ENCODE measurements at regions not wholly inside any gene's neighbourhood (a gene's known extent, or its start where the extent isn't known, plus 50 kb on each side); places are given as distances from the start of the nearest gene placed in this dataset.

DNA sequence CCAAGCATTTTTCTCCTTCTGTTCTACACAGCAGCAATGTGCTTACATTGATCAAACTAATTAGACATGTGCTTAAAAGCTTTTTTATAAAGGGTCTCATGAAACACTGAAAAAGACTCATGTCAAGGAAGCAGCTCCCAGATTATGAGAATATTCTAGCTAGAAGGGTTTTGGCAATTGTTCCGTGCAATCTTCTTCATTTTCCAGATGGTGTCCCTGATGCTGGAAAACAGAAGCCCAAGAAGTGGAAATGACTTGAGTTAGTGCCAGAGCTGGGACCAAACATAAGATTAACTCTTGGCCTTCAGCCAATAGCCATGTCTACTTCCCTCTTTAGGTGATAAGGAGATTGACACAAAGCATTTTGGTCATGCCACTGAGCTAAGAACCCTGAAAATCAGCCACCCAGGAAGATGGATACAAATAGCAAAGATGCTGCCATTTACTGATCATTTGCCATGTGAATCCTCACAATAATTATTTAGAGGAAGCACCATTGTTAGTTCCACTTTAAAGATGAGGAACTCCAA lies 110.8 kb downstream of the MATN1 start:
- no peak overlapping the region for H3K4me2 ChIP-seq (ENCODE audit: low read length)
- H3K79me2 ChIP-seq (replicated peaks; ENCODE audit: insufficient read depth, low read length) = no peaks in the 10 kb centered on the region
- no peaks in the 10 kb centered on the region for H4K20me1 ChIP-seq (ENCODE audit: insufficient read depth)
- no peaks in the 10 kb centered on the region for H3K36me3 ChIP-seq (ENCODE audit: insufficient read depth, low read length)
- no peaks in the 10 kb centered on the region for H3K9me3 ChIP-seq (ENCODE audit: low read length)
- TF ChIP-seq SMC3 (conservative IDR thresholded peaks at IDR 0.05; ENCODE audit: poor library complexity) (no peak), EZH2 (IDR thresholded peaks at IDR 0.05; ENCODE audit: borderline replicate concordance, insufficient read depth, low read length, poor library complexity, severe bottlenecking) (no peak), MXI1 (conservative IDR thresholded peaks at IDR 0.05; ENCODE audit: poor library complexity, severe bottlenecking) (no peak), CTCF (IDR thresholded peaks at IDR 0.05; ENCODE audit: poor library complexity, severe bottlenecking) (no peak), RAD21 (conservative IDR thresholded peaks at IDR 0.05) (no peak), POLR2AphosphoS5 (IDR thresholded peaks at IDR 0.05) (no peak), EP300 (conservative IDR thresholded peaks at IDR 0.05; ENCODE audit: poor library complexity, severe bottlenecking) (no peak), REST (IDR thresholded peaks at IDR 0.05; ENCODE audit: borderline replicate concordance) (no peak), TAF1 (IDR thresholded peaks at IDR 0.05; ENCODE audit: low read depth) (no peak)
- no peak overlapping the region for H3K27ac ChIP-seq (ENCODE audit: low read length)
- no peaks in the 10 kb centered on the region for H3K9me2 ChIP-seq (ENCODE audit: insufficient read depth, low read length)
- H3F3A ChIP-seq (ENCODE audit: insufficient read depth, low read length, poor library complexity, severe bottlenecking) = no peaks in the 10 kb centered on the region
- H3K27me3 ChIP-seq (ENCODE audit: insufficient read depth, low read depth, low read length) = no peaks in the 10 kb centered on the region
- H2AFZ ChIP-seq (ENCODE audit: low read depth, low read length) = no peak overlapping the region
- H3K4me3 ChIP-seq (ENCODE audit: low read length) = no peak overlapping the region
- H3K9ac ChIP-seq (ENCODE audit: low read length) = no peak overlapping the region

- Histone ChIP-seq H2AFZ (ENCODE audit: low read depth, low read length) (no peak overlapping the region), H3K9ac (ENCODE audit: low read length) (no peak overlapping the region), H3K9me3 (ENCODE audit: low read length) (no peaks in the 10 kb centered on the region), H3K79me2 (replicated peaks; ENCODE audit: insufficient read depth, low read length) (no peaks in the 10 kb centered on the region), H3K4me3 (ENCODE audit: low read length) (no peak overlapping the region), H3K9me2 (ENCODE audit: insufficient read depth, low read length) (no peaks in the 10 kb centered on the region), H3K36me3 (ENCODE audit: insufficient read depth, low read length) (no peaks in the 10 kb centered on the region), H4K20me1 (ENCODE audit: insufficient read depth) (no peaks in the 10 kb centered on the region), H3K27me3 (ENCODE audit: insufficient read depth, low read depth, low read length) (no peaks in the 10 kb centered on the region), H3K27ac (ENCODE audit: low read length) (no peak overlapping the region), H3K4me2 (ENCODE audit: low read length) (no peak overlapping the region), H3F3A (ENCODE audit: insufficient read depth, low read length, poor library complexity, severe bottlenecking) (no peaks in the 10 kb centered on the region)
- TF ChIP-seq POLR2AphosphoS5 (IDR thresholded peaks at IDR 0.05) = no peak
- TF ChIP-seq EP300 (conservative IDR thresholded peaks at IDR 0.05; ENCODE audit: poor library complexity, severe bottlenecking) = no peak
- TF ChIP-seq MXI1 (conservative IDR thresholded peaks at IDR 0.05; ENCODE audit: poor library complexity, severe bottlenecking) = no peak
- no peak for TF ChIP-seq REST (IDR thresholded peaks at IDR 0.05; ENCODE audit: borderline replicate concordance)
- no peak for TF ChIP-seq SMC3 (conservative IDR thresholded peaks at IDR 0.05; ENCODE audit: poor library complexity)
- TF ChIP-seq EZH2 (IDR thresholded peaks at IDR 0.05; ENCODE audit: borderline replicate concordance, insufficient read depth, low read length, poor library complexity, severe bottlenecking) = no peak
- TF ChIP-seq CTCF (IDR thresholded peaks at IDR 0.05; ENCODE audit: poor library complexity, severe bottlenecking) = no peak
- TF ChIP-seq RAD21 (conservative IDR thresholded peaks at IDR 0.05) = no peak
- no peak for TF ChIP-seq TAF1 (IDR thresholded peaks at IDR 0.05; ENCODE audit: low read depth)
Observed at GRCh38 chr1:30611741-30612309, 111.6 kb downstream of the MATN1 start.

Data from neural cell (in vitro differentiated cells).